ENCODE measurements at regions not wholly inside any gene's neighbourhood (a gene's known extent, or its start where the extent isn't known, plus 50 kb on each side); places are given as distances from the start of the nearest gene placed in this dataset.

DNA sequence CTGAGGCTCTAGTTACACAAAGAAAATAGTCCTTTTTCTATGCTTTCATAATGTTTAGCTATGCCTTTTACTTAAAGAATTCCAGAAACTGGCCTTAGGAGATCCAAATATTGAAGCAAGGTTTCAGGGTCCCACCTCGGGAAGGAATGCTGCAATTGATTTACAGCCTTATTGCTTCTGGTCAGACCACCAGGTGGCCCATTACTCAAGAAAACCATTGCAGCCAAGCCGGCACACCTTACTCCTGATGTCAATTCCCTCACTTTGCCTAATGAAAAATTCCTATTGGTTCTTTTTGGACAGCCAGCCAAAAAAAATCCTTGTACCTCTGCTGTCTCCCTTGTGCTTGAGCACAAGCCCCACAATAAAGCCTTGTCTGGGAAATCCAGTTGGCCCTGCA, 173.9 kb downstream of the LMBRD1 start:
- TF ChIP-seq FOS (IDR thresholded peaks at IDR 0.05; ENCODE audit: low read depth, low read length) (no peak), SMC3 (IDR thresholded peaks at IDR 0.05; ENCODE audit: low read depth, low read length) (no peak), CHD1 (IDR thresholded peaks at IDR 0.05; ENCODE audit: low read depth, low read length) (no peak), RAD21 (IDR thresholded peaks at IDR 0.05; ENCODE audit: low read length) (no peak), MXI1 (IDR thresholded peaks at IDR 0.05; ENCODE audit: borderline replicate concordance, low read depth, low read length) (no peak), MAZ (IDR thresholded peaks at IDR 0.05; ENCODE audit: borderline replicate concordance, low read depth, low read length) (no peak), RCOR1 (IDR thresholded peaks at IDR 0.05; ENCODE audit: insufficient replicate concordance, low read length) (no peak)
- TF ChIP-seq, protein P1, sequence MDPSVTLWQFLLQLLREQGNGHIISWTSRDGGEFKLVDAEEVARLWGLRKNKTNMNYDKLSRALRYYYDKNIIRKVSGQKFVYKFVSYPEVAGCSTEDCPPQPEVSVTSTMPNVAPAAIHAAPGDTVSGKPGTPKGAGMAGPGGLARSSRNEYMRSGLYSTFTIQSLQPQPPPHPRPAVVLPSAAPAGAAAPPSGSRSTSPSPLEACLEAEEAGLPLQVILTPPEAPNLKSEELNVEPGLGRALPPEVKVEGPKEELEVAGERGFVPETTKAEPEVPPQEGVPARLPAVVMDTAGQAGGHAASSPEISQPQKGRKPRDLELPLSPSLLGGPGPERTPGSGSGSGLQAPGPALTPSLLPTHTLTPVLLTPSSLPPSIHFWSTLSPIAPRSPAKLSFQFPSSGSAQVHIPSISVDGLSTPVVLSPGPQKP (IDR thresholded peaks at IDR 0.05; ENCODE audit: borderline replicate concordance, low read depth, low read length), result no peak
- Histone ChIP-seq H2AFZ (replicated peaks; ENCODE audit: low read length, poor library complexity) (no peak overlapping the region), H3K14ac (replicated peaks; ENCODE audit: low read depth, low read length) (no peak overlapping the region), H3K4me1 (ENCODE audit: control insufficient read depth, insufficient read depth, low read length) (no peaks in the 10 kb centered on the region), H2AK5ac (ENCODE audit: low read depth, low read length) (no peak overlapping the region), H3K9me3 (ENCODE audit: control insufficient read depth, insufficient read depth, low read length) (no peaks in the 10 kb centered on the region), H3K36me3 (ENCODE audit: control insufficient read depth, insufficient read depth, low read length) (no peaks in the 10 kb centered on the region), H2AK9ac (replicated peaks; ENCODE audit: low read depth, low read length, poor library complexity) (no peak overlapping the region), H3K27ac (ENCODE audit: insufficient read depth, low read length) (no peak overlapping the region), H3K4ac (ENCODE audit: low read depth, low read length) (no peak overlapping the region), H3K4me2 (ENCODE audit: low read depth, low read length) (no peak overlapping the region), H3K79me1 (ENCODE audit: low read depth in 1 of 2, low read length in 2 of 2) (no peaks in the 10 kb centered on the region), H2BK20ac (ENCODE audit: low read depth, low read length) (no peak overlapping the region), H2BK15ac (ENCODE audit: low read depth, low read length) (no peak overlapping the region), H3K56ac (ENCODE audit: extremely low read depth, insufficient read depth, low read length) (no peak overlapping the region), H3K4me3 (ENCODE audit: insufficient read depth, low read depth, low read length) (no peak overlapping the region), H4K5ac (ENCODE audit: low read depth, low read length) (no peak overlapping the region), H2BK120ac (ENCODE audit: low read depth, low read length) (no peak overlapping the region), H3K23ac (ENCODE audit: low read depth, low read length) (no peak overlapping the region), H3K27me3 (ENCODE audit: control insufficient read depth, insufficient read depth, low read length) (no peaks in the 10 kb centered on the region), H2BK5ac (ENCODE audit: low read depth, low read length, poor library complexity, severe bottlenecking) (no peak overlapping the region), H3K18ac (ENCODE audit: low read depth, low read length) (no peak overlapping the region), H4K20me1 (ENCODE audit: insufficient read depth, low read length) (no peaks in the 10 kb centered on the region), H3K9me1 (ENCODE audit: insufficient read depth, low read length) (no peaks in the 10 kb centered on the region), H4K91ac (ENCODE audit: insufficient read depth, low read depth, low read length) (no peak overlapping the region), H3K9ac (ENCODE audit: low read depth, low read length) (no peak overlapping the region), H4K8ac (ENCODE audit: low read depth in 2 of 2, low read length in 2 of 2) (no peak overlapping the region)
- BruUV-seq (replicated peaks), result no TSS peak
- intact Hi-C loops (cut with micrococcal nuclease), result no loop called here
- ChIA-PET CTCF (no interaction called here), POLR2A (ENCODE audit: unreplicated experiment) (no interaction called here)
- WGBS, 2 experiments (ENCODE audit: extremely low coverage in 2 of 2, insufficient read length in 1 of 2), result 15% methylated on average over 2 of the region's 2 CpGs; no CpG with 5 or more reads in 1 of the 2 experiments
- in situ Hi-C loops (cut with MboI; ENCODE audit: low sequenced_read_pairs), result no loop called here
- dilution Hi-C loops (cut with HindIII; ENCODE audit: low sequenced_read_pairs, unreplicated experiment), result no loop called here
- no peak for DNase-seq
- no peak for ATAC-seq (ENCODE audit: low read depth)
